Natural killer cell treated with Interleukin-12 subunit alpha and Interleukin-12 subunit beta and Interleukin-15 and Interleukin-18, amount 100 ng/mL, for 72 hours (primary cell): ENCODE measurements at regions not wholly inside any gene's neighbourhood (a gene's known extent, or its start where the extent isn't known, plus 50 kb on each side); places are given as distances from the start of the nearest gene placed in this dataset.

Experiments
- ATAC-seq, 2 donors: fragments of 150-1000 bp; cut with Tn5 transposase in 1 of 2; sonication (Bioruptor Pico), chemical (Tn5 transposase) in 1 of 2; 2 replicates each; pipeline ENCODE4 v1.10.0; 2021
- DNase-seq: peaks from one replicate; pipeline ENCODE4 v3.0.0; 2022; ENCODE audit warnings: low spot score
- H3K27ac Mint-ChIP-seq, 2 donors: 1 replicate in 1 of 2; 2 replicates in 1 of 2; pipeline ENCODE4 v1.8.0; 2022; ENCODE audit warnings: mixed read lengths in 2 of 2, mild to moderate bottlenecking in 1 of 2, moderate library complexity in 1 of 2
- H3K27me3 Mint-ChIP-seq, 2 donors: 1 replicate in 1 of 2; 2 replicates in 1 of 2; pipeline ENCODE4 v1.8.0; 2022; ENCODE audit warnings: mixed read lengths in 2 of 2
- H3K36me3 Mint-ChIP-seq: one replicate; pipeline ENCODE4 v1.8.0; 2022; ENCODE audit warnings: mixed read lengths
- H3K4me1 Mint-ChIP-seq, 2 donors: 1 replicate in 1 of 2; 2 replicates in 1 of 2; pipeline ENCODE4 v1.8.0; 2022; ENCODE audit warnings: low read depth in 2 of 2, mixed read lengths in 2 of 2, mild to moderate bottlenecking in 1 of 2
- H3K4me3 Mint-ChIP-seq: one replicate; pipeline ENCODE4 v1.8.0; 2022; ENCODE audit warnings: mixed read lengths
- H3K9me3 Mint-ChIP-seq: 2 replicates; pipeline ENCODE4 v1.8.0; 2022; ENCODE audit warnings: mixed read lengths

DNA sequence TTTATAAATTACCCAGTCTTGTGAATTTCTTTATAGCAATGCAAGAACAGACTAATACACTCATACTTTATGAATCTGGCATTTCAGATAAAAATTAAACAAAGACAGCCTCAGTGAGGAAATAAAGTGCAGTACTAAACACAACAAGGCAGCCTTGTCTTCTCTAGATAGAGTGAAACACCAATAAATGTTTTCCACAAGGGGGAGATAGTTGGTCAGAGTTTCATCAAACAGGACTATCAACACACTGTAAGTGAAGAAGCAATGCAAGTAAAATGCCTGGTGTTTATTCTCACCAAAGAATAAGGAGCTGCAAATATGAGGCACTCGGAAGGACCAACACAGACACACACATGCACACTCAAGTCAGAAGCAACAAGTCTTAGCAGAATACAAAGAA, 62.8 kb downstream of the FAM9B start:
- peaks cover 0 to 7% of the 10 kb centered on the region in 2 donors for H3K27me3 Mint-ChIP-seq
- no peaks in the 10 kb centered on the region for H3K36me3 Mint-ChIP-seq
- H3K4me3 Mint-ChIP-seq, result no peak overlapping the region
- H3K4me1 Mint-ChIP-seq, result no peaks in the 10 kb centered on the region
- no peak for ATAC-seq
- no peaks in the 10 kb centered on the region for H3K9me3 Mint-ChIP-seq
- no peak for DNase-seq
- H3K27ac Mint-ChIP-seq, result no peak overlapping the region

DNA sequence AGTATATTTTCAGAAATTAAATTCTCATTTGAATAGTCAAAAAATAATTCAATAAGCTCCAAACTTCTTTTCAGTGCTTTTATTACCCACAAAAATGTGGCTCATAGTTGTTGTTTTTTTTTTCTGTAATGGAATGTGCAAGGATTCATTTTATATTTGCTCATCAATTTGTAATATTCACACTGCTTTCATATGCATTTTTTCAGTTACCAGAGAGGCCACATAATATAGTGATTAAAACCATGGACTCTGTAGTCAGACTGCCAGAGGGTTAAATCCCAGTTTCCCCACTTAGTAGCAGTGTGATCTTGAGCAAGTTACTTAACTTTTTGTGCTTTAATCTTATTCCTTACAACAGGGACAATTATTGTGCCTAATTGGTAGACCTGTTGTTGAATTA, 64.5 kb downstream of the FAM9B start:
- no peaks in the 10 kb centered on the region for H3K9me3 Mint-ChIP-seq
- no peaks in the 10 kb centered on the region for H3K4me1 Mint-ChIP-seq
- H3K27me3 Mint-ChIP-seq, result peaks cover 0 to 1% of the 10 kb centered on the region in 2 donors
- ATAC-seq (no peak), DNase-seq (no peak)
- no peaks in the 10 kb centered on the region for H3K36me3 Mint-ChIP-seq
- H3K4me3 Mint-ChIP-seq, result no peak overlapping the region
- no peak overlapping the region for H3K27ac Mint-ChIP-seq

- Mint-ChIP-seq H3K27ac (no peak overlapping the region), H3K36me3 (no peaks in the 10 kb centered on the region)
- ATAC-seq, result no peak
These were observed 66.5 kb downstream of the FAM9B start for GRCh38 chrX:8967461-8967860.

GRCh38 chrX:8960957-8961468, 72.9 kb downstream of the FAM9B start:
- no peaks in the 10 kb centered on the region for H3K36me3 Mint-ChIP-seq
- no peak overlapping the region for H3K27ac Mint-ChIP-seq
- no peak for DNase-seq
- H3K27me3 Mint-ChIP-seq, result peaks cover 20 to 22% of the 10 kb centered on the region in 2 donors
- no peaks in the 10 kb centered on the region for H3K4me1 Mint-ChIP-seq
- no peaks in the 10 kb centered on the region for H3K9me3 Mint-ChIP-seq
- ATAC-seq, result no peak
- H3K4me3 Mint-ChIP-seq, result no peak overlapping the region

More at GRCh38 chrX:8967461-8967860, 66.5 kb downstream of the FAM9B start:
- DNase-seq, result no peak
- Mint-ChIP-seq H3K27me3 (peaks cover 0 to 7% of the 10 kb centered on the region in 2 donors), H3K4me3 (no peak overlapping the region), H3K4me1 (no peaks in the 10 kb centered on the region), H3K9me3 (no peaks in the 10 kb centered on the region)

GRCh38 chrX:8955511-8955910, 78.4 kb downstream of the FAM9B start:
- Mint-ChIP-seq H3K27ac (no peak overlapping the region), H3K4me3 (no peak overlapping the region), H3K36me3 (no peaks in the 10 kb centered on the region), H3K9me3 (no peaks in the 10 kb centered on the region), H3K4me1 (no peaks in the 10 kb centered on the region), H3K27me3 (peaks cover 13 to 24% of the 10 kb centered on the region in 2 donors)
- DNase-seq (no peak), ATAC-seq (no peak)

DNA sequence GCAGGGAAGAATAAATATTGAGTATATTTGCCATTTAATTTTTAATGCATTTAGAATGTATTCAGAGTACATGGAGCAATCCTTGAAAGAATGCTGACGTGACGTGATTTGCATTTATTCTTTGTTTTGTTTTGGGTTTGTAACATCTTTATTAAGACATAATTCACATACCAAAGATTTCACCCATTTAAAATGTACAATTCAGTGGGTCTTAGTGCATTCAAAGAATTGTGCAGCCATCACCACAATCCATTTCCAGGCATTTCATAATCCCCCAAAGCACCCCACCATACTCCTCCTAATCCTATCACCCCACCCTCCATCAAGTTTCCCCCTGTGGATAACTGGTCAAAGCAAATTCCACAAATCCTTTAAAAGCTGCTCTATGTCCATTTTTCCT, 87.4 kb downstream of the FAM9B start:
- ATAC-seq (no peak), DNase-seq (no peak)
- Mint-ChIP-seq H3K9me3 (no peaks in the 10 kb centered on the region), H3K4me1 (no peaks in the 10 kb centered on the region), H3K36me3 (no peaks in the 10 kb centered on the region), H3K27ac (no peak overlapping the region), H3K27me3 (peaks cover 14 to 19% of the 10 kb centered on the region in 2 donors), H3K4me3 (no peak overlapping the region)

DNA sequence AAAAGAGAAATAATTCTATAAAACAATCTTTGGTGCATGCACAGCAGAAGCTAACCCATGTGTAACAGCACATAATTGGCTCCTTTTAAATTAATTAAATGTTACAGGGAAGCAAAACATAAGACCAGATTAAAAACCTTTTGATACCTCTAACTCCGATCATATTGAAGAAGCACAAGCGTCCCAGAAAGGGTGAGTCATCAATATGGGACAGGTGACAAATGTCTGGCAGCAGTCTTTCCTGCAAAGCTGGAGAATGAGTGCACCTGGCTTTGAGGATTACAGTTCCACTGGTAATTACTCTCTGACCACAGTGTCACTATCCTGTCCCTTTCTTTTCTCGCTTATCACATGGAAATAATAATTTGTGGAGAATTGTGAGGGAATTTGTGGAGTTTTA, 94.6 kb downstream of the FAM9B start:
- no peak overlapping the region for H3K4me3 Mint-ChIP-seq
- ATAC-seq, result no peak
- peaks cover 5% of the 10 kb centered on the region for H3K36me3 Mint-ChIP-seq
- H3K27me3 Mint-ChIP-seq, result peaks cover 19 to 34% of the 10 kb centered on the region in 2 donors
- H3K9me3 Mint-ChIP-seq, result peaks cover 10% of the 10 kb centered on the region
- no peak overlapping the region for H3K27ac Mint-ChIP-seq
- H3K4me1 Mint-ChIP-seq, result no peaks in the 10 kb centered on the region
- DNase-seq, result no peak

DNA sequence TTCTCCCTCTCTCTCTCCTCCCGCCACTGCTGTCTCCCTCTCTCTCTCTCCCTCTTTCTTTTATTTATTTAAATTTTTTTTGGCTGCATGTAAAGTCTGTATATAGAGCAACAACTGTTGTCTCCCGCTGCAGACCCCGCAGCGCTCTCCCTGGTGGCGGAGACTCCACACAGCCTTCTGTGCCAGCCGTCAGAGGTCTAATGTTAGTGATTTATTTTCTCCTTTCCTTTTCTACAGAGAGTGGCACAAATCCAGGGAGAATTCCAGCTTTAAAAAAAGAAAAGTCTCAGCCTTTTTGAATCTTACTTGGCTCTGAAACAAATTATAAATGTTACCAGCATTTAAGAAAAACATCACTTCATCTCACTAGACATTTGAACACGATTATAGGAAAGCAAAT, 106.2 kb downstream of the FAM9B start:
- ATAC-seq (no peak), DNase-seq (no peak)
- H3K9me3 Mint-ChIP-seq, result no peaks in the 10 kb centered on the region
- no peak overlapping the region for H3K4me3 Mint-ChIP-seq
- H3K36me3 Mint-ChIP-seq, result no peaks in the 10 kb centered on the region
- H3K4me1 Mint-ChIP-seq, result no peaks in the 10 kb centered on the region
- H3K27ac Mint-ChIP-seq, result no peak overlapping the region
- H3K27me3 Mint-ChIP-seq, result peaks cover 11 to 32% of the 10 kb centered on the region in 2 donors

DNA sequence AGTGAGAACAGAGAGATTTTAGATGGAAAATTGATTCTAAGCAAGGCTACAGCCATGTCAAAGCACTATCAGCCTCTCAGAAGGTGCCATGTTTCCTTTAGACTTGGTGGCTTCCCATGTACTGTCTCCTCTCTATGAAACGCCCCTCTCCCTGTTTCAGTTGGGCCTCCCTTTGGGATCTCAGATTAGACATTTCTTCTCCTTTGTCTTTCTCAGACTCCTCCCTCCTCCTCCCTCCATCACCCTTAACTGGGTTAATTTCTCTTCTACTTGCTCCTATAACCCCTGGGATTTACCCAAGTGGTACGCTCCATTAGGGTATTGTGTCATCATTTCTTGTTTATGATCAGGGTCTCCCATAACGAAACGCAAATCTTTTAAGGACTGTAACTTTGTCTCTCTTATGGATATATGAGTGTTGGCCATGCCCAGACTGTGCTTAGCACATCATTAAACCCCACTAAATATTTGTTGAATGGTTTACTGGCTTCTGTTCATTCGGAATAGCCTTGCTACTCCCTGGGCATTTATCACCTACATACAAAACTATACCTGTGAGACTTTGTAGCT, 106.8 kb downstream of the FAM9B start:
- Mint-ChIP-seq H3K27me3 (peaks cover 11 to 32% of the 10 kb centered on the region in 2 donors), H3K4me3 (no peak overlapping the region), H3K9me3 (no peaks in the 10 kb centered on the region), H3K4me1 (no peaks in the 10 kb centered on the region), H3K27ac (no peak overlapping the region), H3K36me3 (no peaks in the 10 kb centered on the region)
- ATAC-seq, result no peak
- no peak for DNase-seq

GRCh38 chrX:8921615-8922014, 112.3 kb downstream of the FAM9B start:
- no peak overlapping the region for H3K27ac Mint-ChIP-seq
- ATAC-seq, result no peak
- H3K9me3 Mint-ChIP-seq, result no peaks in the 10 kb centered on the region
- H3K4me1 Mint-ChIP-seq, result no peaks in the 10 kb centered on the region
- H3K36me3 Mint-ChIP-seq, result no peaks in the 10 kb centered on the region
- no peak for DNase-seq
- H3K27me3 Mint-ChIP-seq, result peaks cover 7 to 35% of the 10 kb centered on the region in 2 donors
- no peak overlapping the region for H3K4me3 Mint-ChIP-seq

DNA sequence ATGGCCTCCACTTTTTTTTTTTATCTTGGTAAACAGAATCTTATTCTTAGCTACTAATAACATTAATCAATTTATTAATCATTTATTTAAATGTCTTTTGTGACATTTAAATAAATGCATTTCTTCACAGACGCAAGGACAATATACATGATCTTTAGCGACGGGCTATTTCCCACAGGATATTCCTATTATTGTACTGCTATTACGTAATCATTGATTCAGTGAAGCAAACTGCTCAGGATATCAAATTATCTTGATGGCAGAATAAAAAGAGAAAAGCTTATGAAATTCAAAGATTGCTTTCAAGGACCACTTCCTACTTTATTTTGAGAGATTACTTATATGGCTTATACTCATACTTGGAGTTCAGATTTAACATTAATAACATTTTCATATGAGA, 114.1 kb downstream of the FAM9B start:
- Mint-ChIP-seq H3K9me3 (no peaks in the 10 kb centered on the region), H3K4me3 (no peak overlapping the region), H3K4me1 (no peaks in the 10 kb centered on the region), H3K27ac (no peak overlapping the region), H3K27me3 (peaks cover 7 to 23% of the 10 kb centered on the region in 2 donors), H3K36me3 (no peaks in the 10 kb centered on the region)
- DNase-seq, result no peak
- ATAC-seq, result no peak

- H3K4me3 Mint-ChIP-seq, result no peak overlapping the region
- H3K36me3 Mint-ChIP-seq, result no peaks in the 10 kb centered on the region
- ATAC-seq, result no peak
- peaks cover 6 to 16% of the 10 kb centered on the region in 2 donors for H3K27me3 Mint-ChIP-seq
- DNase-seq, result no peak
- no peaks in the 10 kb centered on the region for H3K4me1 Mint-ChIP-seq
- no peak overlapping the region for H3K27ac Mint-ChIP-seq
- no peaks in the 10 kb centered on the region for H3K9me3 Mint-ChIP-seq
These were observed 115.5 kb upstream of the FAM9A start for GRCh38 chrX:8916697-8917096.

DNA sequence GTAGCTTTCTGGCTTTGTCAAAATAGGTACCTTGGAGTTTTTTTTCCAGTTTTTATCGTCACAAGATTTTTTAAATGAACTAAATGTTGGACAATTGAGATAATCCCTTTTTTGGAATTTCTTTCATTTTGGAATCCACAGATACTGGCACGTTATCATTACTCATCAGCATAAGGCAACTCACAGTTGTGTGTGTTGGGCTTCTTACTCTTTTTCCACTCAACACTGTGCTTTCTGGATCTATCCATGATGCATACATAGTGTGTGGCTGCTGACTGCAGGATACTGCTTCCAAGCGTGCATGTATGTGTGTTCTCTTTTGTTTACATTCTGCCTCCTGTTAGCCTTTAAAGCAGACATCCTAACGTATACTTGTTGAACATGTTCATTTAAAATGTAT, 113.5 kb upstream of the FAM9A start:
- peaks cover 8 to 28% of the 10 kb centered on the region in 2 donors for H3K27me3 Mint-ChIP-seq
- no peaks in the 10 kb centered on the region for H3K36me3 Mint-ChIP-seq
- H3K4me1 Mint-ChIP-seq, result no peaks in the 10 kb centered on the region
- DNase-seq (no peak), ATAC-seq (no peak)
- H3K27ac Mint-ChIP-seq, result no peak overlapping the region
- H3K9me3 Mint-ChIP-seq, result no peaks in the 10 kb centered on the region
- no peak overlapping the region for H3K4me3 Mint-ChIP-seq

DNA sequence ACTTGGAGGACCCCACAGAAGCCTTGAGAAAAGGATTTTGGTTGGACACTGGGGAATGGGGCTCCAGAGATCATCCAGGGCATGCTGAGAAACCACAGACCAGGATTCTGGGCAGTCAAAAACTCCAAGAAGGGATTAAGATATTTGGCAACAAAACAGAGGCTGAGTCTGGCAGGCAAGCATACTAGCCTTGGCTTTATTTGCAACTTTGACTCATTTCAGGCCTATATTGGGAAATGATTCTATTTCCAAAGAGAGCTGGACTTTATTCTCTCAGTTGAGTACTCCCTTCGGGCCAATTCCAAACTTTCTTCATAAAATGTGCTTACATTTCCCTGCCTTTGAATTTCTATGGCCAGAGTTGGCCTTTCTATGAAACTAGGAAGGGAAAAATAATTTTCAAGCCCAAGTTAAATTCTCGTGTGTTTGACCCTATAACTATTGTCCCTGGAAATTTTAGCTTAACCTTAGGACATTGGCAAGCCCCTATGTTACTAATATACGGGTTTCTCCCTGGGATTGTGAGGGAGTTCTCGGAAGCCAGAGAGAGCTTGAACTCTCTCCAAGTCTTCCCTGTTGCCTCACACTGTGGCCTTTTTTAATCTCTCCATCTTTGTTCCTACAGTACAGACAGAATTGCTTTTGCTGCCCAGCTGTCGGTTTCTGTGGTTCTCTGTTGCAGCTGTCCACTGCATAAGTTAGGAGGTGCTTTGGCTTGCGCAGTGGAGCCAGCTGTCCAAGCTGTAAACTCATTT, 112.6 kb upstream of the FAM9A start:
- ATAC-seq (no peak), DNase-seq (no peak)
- Mint-ChIP-seq H3K27ac (no peak overlapping the region), H3K36me3 (no peaks in the 10 kb centered on the region), H3K4me1 (no peaks in the 10 kb centered on the region), H3K4me3 (no peak overlapping the region), H3K27me3 (peaks cover 12 to 28% of the 10 kb centered on the region in 2 donors), H3K9me3 (no peaks in the 10 kb centered on the region)
